ENCODE measurements at regions not wholly inside any gene's neighbourhood (a gene's known extent, or its start where the extent isn't known, plus 50 kb on each side); places are given as distances from the start of the nearest gene placed in this dataset.

DNA sequence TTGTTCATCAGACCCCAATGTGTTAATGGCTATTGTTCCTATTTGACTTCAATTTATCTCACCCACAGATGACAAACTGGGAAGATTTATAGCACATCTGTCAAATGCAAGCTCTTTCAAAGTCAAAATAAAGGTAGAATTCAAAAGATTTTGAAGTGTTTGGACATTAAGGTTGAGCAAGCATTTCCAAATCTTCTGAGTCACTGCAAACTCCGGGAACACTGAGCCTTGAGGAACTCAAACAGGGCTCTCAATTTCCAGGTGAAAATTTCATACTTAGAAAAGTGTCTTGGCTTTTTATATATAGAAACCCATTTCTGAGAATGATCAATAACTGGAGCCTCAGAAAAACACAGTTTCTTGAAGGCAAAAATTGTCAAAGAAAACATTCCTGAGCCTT lies 199.5 kb upstream of the IGFBP7 start (continued):
- TF ChIP-seq, protein P1, sequence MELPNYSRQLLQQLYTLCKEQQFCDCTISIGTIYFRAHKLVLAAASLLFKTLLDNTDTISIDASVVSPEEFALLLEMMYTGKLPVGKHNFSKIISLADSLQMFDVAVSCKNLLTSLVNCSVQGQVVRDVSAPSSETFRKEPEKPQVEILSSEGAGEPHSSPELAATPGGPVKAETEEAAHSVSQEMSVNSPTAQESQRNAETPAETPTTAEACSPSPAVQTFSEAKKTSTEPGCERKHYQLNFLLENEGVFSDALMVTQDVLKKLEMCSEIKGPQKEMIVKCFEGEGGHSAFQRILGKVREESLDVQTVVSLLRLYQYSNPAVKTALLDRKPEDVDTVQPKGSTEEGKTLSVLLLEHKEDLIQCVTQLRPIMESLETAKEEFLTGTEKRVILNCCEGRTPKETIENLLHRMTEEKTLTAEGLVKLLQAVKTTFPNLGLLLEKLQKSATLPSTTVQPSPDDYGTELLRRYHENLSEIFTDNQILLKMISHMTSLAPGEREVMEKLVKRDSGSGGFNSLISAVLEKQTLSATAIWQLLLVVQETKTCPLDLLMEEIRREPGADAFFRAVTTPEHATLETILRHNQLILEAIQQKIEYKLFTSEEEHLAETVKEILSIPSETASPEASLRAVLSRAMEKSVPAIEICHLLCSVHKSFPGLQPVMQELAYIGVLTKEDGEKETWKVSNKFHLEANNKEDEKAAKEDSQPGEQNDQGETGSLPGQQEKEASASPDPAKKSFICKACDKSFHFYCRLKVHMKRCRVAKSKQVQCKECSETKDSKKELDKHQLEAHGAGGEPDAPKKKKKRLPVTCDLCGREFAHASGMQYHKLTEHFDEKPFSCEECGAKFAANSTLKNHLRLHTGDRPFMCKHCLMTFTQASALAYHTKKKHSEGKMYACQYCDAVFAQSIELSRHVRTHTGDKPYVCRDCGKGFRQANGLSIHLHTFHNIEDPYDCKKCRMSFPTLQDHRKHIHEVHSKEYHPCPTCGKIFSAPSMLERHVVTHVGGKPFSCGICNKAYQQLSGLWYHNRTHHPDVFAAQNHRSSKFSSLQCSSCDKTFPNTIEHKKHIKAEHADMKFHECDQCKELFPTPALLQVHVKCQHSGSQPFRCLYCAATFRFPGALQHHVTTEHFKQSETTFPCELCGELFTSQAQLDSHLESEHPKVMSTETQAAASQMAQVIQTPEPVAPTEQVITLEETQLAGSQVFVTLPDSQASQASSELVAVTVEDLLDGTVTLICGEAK (IDR thresholded peaks at IDR 0.05): no peak
- TF ChIP-seq, protein P1 (CRISPR knock-in tag; IDR thresholded peaks at IDR 0.05): no peak
- TF ChIP-seq KDM6A (CRISPR knock-in tag; IDR thresholded peaks at IDR 0.05; ENCODE audit: low read depth) (no peak), U2AF1 (optimal IDR thresholded peaks at IDR 0.05; ENCODE audit: low read depth, low read length) (no peak), ZNF780A (CRISPR knock-in tag; IDR thresholded peaks at IDR 0.05) (no peak), KDM1A (CRISPR knock-in tag; IDR thresholded peaks at IDR 0.05) (no peak)
- TF ChIP-seq, protein P2, sequence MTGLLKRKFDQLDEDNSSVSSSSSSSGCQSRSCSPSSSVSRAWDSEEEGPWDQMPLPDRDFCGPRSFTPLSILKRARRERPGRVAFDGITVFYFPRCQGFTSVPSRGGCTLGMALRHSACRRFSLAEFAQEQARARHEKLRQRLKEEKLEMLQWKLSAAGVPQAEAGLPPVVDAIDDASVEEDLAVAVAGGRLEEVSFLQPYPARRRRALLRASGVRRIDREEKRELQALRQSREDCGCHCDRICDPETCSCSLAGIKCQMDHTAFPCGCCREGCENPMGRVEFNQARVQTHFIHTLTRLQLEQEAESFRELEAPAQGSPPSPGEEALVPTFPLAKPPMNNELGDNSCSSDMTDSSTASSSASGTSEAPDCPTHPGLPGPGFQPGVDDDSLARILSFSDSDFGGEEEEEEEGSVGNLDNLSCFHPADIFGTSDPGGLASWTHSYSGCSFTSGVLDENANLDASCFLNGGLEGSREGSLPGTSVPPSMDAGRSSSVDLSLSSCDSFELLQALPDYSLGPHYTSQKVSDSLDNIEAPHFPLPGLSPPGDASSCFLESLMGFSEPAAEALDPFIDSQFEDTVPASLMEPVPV (CRISPR knock-in tag; IDR thresholded peaks at IDR 0.05): no peak
- TF ChIP-seq, protein P3, sequence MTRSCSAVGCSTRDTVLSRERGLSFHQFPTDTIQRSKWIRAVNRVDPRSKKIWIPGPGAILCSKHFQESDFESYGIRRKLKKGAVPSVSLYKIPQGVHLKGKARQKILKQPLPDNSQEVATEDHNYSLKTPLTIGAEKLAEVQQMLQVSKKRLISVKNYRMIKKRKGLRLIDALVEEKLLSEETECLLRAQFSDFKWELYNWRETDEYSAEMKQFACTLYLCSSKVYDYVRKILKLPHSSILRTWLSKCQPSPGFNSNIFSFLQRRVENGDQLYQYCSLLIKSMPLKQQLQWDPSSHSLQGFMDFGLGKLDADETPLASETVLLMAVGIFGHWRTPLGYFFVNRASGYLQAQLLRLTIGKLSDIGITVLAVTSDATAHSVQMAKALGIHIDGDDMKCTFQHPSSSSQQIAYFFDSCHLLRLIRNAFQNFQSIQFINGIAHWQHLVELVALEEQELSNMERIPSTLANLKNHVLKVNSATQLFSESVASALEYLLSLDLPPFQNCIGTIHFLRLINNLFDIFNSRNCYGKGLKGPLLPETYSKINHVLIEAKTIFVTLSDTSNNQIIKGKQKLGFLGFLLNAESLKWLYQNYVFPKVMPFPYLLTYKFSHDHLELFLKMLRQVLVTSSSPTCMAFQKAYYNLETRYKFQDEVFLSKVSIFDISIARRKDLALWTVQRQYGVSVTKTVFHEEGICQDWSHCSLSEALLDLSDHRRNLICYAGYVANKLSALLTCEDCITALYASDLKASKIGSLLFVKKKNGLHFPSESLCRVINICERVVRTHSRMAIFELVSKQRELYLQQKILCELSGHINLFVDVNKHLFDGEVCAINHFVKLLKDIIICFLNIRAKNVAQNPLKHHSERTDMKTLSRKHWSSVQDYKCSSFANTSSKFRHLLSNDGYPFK (CRISPR knock-in tag; IDR thresholded peaks at IDR 0.05; ENCODE audit: borderline replicate concordance): no peak
- TF ChIP-seq, protein P4, sequence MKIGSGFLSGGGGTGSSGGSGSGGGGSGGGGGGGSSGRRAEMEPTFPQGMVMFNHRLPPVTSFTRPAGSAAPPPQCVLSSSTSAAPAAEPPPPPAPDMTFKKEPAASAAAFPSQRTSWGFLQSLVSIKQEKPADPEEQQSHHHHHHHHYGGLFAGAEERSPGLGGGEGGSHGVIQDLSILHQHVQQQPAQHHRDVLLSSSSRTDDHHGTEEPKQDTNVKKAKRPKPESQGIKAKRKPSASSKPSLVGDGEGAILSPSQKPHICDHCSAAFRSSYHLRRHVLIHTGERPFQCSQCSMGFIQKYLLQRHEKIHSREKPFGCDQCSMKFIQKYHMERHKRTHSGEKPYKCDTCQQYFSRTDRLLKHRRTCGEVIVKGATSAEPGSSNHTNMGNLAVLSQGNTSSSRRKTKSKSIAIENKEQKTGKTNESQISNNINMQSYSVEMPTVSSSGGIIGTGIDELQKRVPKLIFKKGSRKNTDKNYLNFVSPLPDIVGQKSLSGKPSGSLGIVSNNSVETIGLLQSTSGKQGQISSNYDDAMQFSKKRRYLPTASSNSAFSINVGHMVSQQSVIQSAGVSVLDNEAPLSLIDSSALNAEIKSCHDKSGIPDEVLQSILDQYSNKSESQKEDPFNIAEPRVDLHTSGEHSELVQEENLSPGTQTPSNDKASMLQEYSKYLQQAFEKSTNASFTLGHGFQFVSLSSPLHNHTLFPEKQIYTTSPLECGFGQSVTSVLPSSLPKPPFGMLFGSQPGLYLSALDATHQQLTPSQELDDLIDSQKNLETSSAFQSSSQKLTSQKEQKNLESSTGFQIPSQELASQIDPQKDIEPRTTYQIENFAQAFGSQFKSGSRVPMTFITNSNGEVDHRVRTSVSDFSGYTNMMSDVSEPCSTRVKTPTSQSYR (CRISPR knock-in tag; IDR thresholded peaks at IDR 0.05; ENCODE audit: borderline replicate concordance): no peak
- TF ChIP-seq, protein P5, sequence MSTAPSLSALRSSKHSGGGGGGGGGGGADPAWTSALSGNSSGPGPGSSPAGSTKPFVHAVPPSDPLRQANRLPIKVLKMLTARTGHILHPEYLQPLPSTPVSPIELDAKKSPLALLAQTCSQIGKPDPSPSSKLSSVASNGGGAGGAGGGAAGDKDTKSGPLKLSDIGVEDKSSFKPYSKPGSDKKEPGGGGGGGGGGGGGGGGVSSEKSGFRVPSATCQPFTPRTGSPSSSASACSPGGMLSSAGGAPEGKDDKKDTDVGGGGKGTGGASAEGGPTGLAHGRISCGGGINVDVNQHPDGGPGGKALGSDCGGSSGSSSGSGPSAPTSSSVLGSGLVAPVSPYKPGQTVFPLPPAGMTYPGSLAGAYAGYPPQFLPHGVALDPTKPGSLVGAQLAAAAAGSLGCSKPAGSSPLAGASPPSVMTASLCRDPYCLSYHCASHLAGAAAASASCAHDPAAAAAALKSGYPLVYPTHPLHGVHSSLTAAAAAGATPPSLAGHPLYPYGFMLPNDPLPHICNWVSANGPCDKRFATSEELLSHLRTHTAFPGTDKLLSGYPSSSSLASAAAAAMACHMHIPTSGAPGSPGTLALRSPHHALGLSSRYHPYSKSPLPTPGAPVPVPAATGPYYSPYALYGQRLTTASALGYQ (CRISPR knock-in tag; IDR thresholded peaks at IDR 0.05): no peak
- TF ChIP-seq, protein P6, sequence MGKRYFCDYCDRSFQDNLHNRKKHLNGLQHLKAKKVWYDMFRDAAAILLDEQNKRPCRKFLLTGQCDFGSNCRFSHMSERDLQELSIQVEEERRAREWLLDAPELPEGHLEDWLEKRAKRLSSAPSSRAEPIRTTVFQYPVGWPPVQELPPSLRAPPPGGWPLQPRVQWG (CRISPR knock-in tag; IDR thresholded peaks at IDR 0.05; ENCODE audit: borderline replicate concordance, low read depth): no peak

Data from HepG2 (cell line).